ENCODE measurements at regions not wholly inside any gene's neighbourhood (a gene's known extent, or its start where the extent isn't known, plus 50 kb on each side); places are given as distances from the start of the nearest gene placed in this dataset.

- Histone ChIP-seq H3K4me1 (no peaks in the 10 kb centered on the region), H3K9me3 (no peaks in the 10 kb centered on the region), H3K27me3 (no peaks in the 10 kb centered on the region), H3K27ac (no peak overlapping the region), H3K36me3 (no peaks in the 10 kb centered on the region), H3K4me3 (no peak overlapping the region)
- intact Hi-C loops (cut with DNase I), result no loop called here
- DNase-seq, result no peak
- no peak for ATAC-seq
- no peak for TF ChIP-seq CTCF (IDR thresholded peaks at IDR 0.05)
Observed at GRCh38 chr9:7676609-7677156, 122.9 kb downstream of the DMAC1 start.

- no peak overlapping the region for H3K4me3 ChIP-seq
- intact Hi-C loops (cut with DNase I), result no loop called here
- H3K4me1 ChIP-seq, result no peaks in the 10 kb centered on the region
- H3K27me3 ChIP-seq, result no peaks in the 10 kb centered on the region
- no peak overlapping the region for H3K27ac ChIP-seq
- DNase-seq (no peak), ATAC-seq (no peak)
- TF ChIP-seq CTCF (IDR thresholded peaks at IDR 0.05), result no peak
- H3K9me3 ChIP-seq, result no peaks in the 10 kb centered on the region
- H3K36me3 ChIP-seq, result no peaks in the 10 kb centered on the region
Observed at GRCh38 chr9:7671847-7672246, 127.7 kb downstream of the DMAC1 start.

GRCh38 chr9:7668541-7668940 lies 131.0 kb downstream of the DMAC1 start:
- H3K27me3 ChIP-seq, result no peaks in the 10 kb centered on the region
- intact Hi-C loops (cut with DNase I), result no loop called here
- TF ChIP-seq CTCF (IDR thresholded peaks at IDR 0.05), result no peak
- ATAC-seq (no peak), DNase-seq (no peak)
- no peaks in the 10 kb centered on the region for H3K36me3 ChIP-seq
- no peak overlapping the region for H3K27ac ChIP-seq
- H3K9me3 ChIP-seq, result no peaks in the 10 kb centered on the region
- H3K4me3 ChIP-seq, result no peak overlapping the region
- no peaks in the 10 kb centered on the region for H3K4me1 ChIP-seq

GRCh38 chr9:7665874-7666273 lies 133.7 kb downstream of the DMAC1 start:
- DNase-seq (no peak), ATAC-seq (no peak)
- no peaks in the 10 kb centered on the region for H3K9me3 ChIP-seq
- H3K27me3 ChIP-seq, result no peaks in the 10 kb centered on the region
- no peak overlapping the region for H3K27ac ChIP-seq
- no peaks in the 10 kb centered on the region for H3K4me1 ChIP-seq
- H3K4me3 ChIP-seq, result no peak overlapping the region
- TF ChIP-seq CTCF (IDR thresholded peaks at IDR 0.05), result no peak
- H3K36me3 ChIP-seq, result no peaks in the 10 kb centered on the region
- intact Hi-C loops (cut with DNase I), result no loop called here

GRCh38 chr9:7659766-7660165 lies 139.8 kb downstream of the DMAC1 start:
- Histone ChIP-seq H3K27me3 (no peaks in the 10 kb centered on the region), H3K36me3 (no peaks in the 10 kb centered on the region), H3K4me1 (no peaks in the 10 kb centered on the region), H3K27ac (no peak overlapping the region), H3K4me3 (no peak overlapping the region), H3K9me3 (no peaks in the 10 kb centered on the region)
- intact Hi-C loops (cut with DNase I), result no loop called here
- TF ChIP-seq CTCF (IDR thresholded peaks at IDR 0.05), result no peak
- DNase-seq (no peak), ATAC-seq (no peak)

- no peak for DNase-seq
- H3K9me3 ChIP-seq, result no peaks in the 10 kb centered on the region
- no peaks in the 10 kb centered on the region for H3K4me1 ChIP-seq
- no peaks in the 10 kb centered on the region for H3K27me3 ChIP-seq
- no peaks in the 10 kb centered on the region for H3K36me3 ChIP-seq
- no peak for ATAC-seq
- H3K4me3 ChIP-seq, result no peak overlapping the region
- H3K27ac ChIP-seq, result no peak overlapping the region
- intact Hi-C loops (cut with DNase I), result no loop called here
- TF ChIP-seq CTCF (IDR thresholded peaks at IDR 0.05), result no peak
Observed at GRCh38 chr9:7656636-7657035, 142.9 kb downstream of the DMAC1 start.
